Fibroblast of skin of scalp (primary cell): ENCODE measurements at regions not wholly inside any gene's neighbourhood (a gene's known extent, or its start where the extent isn't known, plus 50 kb on each side); places are given as distances from the start of the nearest gene placed in this dataset.

ENCODE experiments used
- DNase-seq: peaks from one replicate; pipeline ENCODE4 v3.0.0-alpha.2; 2013

GRCh38 chr14:40476005-40476404, 1043.8 kb upstream of the FBXO33 start:
- no peak for DNase-seq

- no peak for DNase-seq
Measured at GRCh38 chr14:40467969-40468368, 1035.7 kb upstream of the FBXO33 start.

DNA sequence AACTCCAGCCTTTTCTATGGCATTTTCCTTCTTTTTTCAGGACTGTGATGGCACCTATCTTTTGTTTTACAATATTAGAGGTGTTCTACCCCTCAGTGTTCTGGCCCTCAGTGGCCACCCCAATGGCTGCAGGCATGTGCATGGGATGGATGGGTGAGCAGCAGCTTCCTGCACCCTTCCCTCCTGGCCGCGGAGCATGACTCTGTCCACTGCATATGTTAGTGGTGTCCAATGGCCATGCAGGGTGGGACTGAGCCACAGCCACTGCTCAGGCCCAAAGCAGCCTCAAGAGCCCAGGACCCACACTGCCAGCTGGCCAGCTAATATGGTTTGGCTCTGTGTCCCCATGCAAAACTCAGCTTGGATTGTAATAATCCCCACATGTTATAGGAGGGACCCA, 1032.3 kb upstream of the FBXO33 start:
- DNase-seq = no peak

DNA sequence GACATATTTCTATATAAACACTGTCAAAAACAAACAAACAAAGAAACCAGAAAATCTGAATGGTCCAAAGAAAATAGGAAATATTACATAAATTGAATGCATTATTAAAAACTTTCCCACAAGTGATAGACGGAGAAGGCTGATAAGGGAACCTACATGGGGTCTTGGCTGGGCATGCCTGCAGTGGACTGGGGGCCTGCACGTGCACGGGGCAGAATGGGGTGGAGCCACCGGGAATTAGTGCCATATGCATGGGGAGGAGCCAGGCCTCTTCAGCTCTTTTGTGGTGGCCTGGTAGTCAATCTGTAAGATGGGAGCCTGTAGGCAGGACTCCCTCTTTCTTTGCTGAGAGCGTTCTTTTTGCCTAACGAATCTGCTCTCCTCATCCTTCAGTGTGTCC, 1031.7 kb upstream of the FBXO33 start:
- DNase-seq = no peak

- no peak for DNase-seq
Measured at GRCh38 chr14:40452674-40453073, 1020.4 kb upstream of the FBXO33 start.

DNA sequence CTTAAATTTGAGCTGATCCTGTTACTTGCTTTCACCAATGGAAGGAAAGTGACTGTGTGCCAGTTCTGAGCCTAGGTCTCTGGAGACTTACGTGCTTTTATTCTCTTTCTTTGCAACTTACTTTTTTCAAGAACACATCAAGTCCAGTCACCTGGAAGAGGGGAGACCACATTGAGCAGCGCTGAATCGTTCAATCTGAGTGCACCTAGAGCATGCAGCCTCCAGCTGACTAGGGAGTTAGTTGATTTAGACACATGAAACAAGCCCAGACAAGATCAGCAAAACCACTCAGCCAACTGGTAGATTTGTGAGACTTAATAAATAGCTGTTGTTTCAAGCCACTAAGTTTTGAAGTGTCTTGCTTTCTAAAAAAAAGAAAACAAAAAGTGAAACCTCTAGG, 1014.8 kb upstream of the FBXO33 start:
- no peak for DNase-seq

DNA sequence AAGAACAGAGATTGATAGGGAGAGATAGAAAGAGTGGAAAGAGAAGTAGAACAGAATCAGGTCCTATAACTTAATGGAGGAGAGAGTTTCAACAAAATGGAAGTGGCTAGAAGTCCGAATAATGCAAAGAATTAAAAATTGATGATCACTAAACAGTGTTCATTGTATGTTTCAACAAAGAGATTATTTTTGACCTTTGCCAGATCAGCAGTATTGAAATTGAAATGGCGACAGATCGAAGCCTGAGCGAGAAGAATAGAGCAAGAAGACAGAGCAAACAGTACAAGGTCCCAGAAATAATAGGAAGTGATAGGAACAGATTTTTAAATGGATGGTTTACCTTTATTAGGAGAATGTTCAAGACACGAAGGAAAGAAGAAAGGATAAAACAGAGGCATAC, 1012.8 kb upstream of the FBXO33 start:
- no peak for DNase-seq

GRCh38 chr14:40436551-40436950, 1004.3 kb upstream of the FBXO33 start:
- DNase-seq = no peak

DNA sequence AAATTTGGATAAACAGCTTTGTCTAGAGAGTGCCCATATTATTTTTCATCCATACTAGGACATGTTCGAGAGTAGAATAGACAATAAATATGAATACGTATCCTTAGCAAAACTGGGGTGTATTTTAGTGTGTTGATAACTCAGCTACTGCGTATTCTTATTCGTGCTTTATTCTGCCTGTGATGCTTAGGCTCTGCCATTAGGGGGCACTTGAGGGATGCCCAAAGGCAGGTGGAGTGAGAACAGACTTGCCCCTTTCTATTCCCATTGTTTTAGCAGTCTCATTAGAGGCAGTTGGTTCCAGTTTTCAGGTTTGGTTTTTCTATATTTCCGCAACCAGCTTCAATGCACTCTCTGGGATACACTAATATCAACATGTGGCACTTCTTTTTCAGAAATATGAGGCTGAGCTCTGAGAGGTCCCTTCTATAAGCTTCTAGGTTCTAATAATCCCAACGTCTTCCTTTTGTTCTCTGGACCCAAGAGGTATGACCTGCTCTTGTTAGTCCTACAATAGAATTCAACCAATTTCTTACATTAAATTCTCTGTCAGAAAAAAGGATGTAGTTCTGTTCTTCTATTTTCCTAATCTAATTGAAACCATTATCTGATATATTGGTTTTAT, 985.7 kb upstream of the FBXO33 start:
- peak; percentile 4 for DNase-seq

GRCh38 chr14:40416565-40416964, 984.3 kb upstream of the FBXO33 start:
- DNase-seq = no peak

- peak; percentile 1 for DNase-seq
Measured at GRCh38 chr14:40414386-40414785, 982.2 kb upstream of the FBXO33 start.

GRCh38 chr14:40413136-40413535, 980.9 kb upstream of the FBXO33 start:
- DNase-seq = peak; percentile 1

DNA sequence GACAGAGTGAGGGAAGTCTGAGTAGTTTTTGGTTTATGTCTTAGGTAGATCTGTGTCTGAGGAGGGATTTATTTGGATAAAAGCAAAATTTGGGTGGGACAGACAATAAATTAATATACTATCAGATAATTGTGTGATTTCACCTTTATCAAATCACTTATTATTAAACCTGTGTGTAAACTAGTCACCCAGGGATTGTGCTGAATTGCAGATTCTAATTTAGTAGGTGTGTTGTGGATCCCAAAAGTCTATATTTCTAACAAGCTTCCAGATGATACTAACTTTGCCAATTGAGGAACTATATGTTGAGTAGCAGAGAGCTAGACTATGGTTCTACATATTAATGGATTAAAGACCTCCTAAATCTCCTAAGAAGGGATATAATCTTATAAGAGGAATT, 978.5 kb upstream of the FBXO33 start:
- no peak for DNase-seq

GRCh38 chr14:40402957-40403356, 970.7 kb upstream of the FBXO33 start:
- no peak for DNase-seq

DNA sequence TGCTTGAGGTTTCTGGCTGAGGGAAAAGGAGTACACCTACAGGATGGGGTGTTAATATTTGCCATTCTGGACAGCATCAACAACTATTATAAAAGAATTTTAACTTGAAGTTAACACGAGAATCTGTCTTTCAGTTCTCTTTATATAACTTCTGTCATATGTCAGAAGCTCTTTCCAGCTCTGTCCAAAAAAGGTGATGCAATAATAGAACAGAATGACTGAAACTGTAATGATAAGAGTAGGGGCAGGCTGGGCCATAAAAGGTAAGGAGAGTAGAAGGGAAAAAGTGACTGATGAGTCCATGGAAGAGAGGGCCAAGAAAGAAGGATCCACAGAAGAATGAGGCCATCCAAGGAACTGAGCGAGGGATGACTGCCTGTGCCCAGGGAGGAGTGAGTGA, 966.7 kb upstream of the FBXO33 start:
- DNase-seq = no peak

GRCh38 chr14:40394634-40395340, 962.6 kb upstream of the FBXO33 start:
- no peak for DNase-seq

GRCh38 chr14:40393143-40393542, 960.9 kb upstream of the FBXO33 start:
- DNase-seq = no peak

DNA sequence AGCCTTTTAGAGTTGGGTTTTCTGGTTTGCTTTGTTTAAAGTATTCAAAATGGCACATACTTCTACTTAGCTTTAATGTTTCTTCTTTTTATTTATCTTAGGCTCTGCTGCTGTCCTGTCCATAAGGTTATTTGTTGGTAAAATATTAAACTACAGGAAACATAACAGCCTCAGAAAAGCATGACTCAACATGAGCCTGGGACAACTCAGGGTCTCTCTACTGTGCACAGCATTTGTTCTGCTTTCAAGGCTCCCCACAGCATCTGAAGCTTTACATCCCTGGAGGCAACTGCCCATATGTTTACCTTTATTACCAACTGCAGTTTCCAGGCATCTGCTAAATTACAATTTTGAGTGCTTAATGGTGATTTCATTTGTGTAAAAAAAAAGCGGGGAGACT, 954.2 kb upstream of the FBXO33 start:
- no peak for DNase-seq

DNA sequence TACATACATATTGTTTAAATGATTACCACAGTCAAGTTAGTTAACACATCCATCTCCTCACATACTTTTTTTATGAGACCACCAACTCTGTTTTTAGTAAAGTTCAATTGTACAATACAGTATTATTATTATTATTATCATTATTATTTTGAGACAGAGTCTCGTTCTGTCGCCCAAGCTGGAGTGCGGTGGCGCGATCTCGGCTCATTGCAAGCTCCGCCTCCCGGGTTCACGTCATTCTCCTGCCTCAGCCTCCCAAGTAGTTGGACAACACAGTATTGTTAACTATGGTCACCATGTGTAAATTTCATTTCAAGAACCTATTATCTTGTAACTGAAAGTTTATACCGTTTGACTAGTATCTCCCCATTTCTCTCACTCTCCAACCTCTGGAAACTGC, 942.0 kb upstream of the FBXO33 start:
- no peak for DNase-seq

DNA sequence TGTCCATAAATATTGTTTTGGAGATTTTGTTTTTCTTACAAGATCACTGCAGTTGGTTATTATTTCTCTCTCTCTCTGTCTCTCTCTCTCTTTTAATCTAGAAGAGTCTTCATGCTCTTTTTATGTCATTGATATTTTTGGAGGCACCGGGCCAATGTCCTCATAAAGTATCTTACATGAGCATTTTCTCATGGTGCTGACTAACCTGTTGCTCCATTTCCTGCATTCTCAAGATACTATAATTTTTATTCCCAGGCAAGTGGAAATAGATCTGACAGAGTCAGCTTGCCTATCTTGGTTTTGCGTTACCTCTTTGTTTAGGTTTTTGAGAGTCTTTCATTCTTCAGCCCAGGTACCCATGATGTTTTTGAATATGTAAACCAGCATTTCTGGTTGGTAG, 938.8 kb upstream of the FBXO33 start:
- no peak for DNase-seq

DNA sequence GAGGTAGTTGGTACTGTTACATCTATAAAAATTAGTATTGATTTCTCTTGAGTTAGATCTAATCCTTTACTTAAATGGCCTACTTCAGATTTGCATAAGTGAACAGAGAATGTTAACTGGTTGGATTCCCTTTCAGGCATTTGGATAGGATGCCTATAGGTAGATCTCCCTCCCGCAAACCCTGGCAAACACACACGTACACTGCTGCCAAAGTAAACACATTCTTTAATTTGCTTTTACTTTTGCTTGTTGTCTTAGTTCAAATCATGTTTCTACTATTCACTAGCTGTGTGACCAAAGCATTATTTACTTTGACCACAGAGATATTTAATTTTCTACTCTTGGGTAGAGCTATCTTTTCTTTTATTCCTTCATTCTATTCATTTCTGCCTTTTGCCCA, 936.1 kb upstream of the FBXO33 start:
- DNase-seq = no peak

GRCh38 chr14:40367717-40368116, 935.5 kb upstream of the FBXO33 start:
- no peak for DNase-seq

DNA sequence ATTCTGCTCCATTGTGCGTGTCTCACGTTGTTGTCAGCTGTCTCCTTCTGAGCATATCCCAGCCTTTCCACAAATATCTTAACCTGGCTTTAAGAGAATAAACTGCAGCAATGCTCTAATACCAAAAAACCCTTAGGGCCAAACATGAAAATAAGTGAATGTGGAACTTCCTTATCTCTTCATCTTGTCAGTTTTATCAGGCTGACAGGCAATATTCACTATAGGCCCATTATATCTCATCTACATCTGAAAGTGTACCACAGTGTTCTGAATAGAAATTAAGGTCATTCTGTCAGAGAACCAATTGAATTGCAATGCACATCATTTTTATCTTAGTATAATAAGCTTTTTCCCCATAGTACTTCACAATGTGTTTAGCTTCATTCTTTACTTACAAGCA, 933.1 kb upstream of the FBXO33 start:
- no peak for DNase-seq

GRCh38 chr14:40362856-40363255, 930.6 kb upstream of the FBXO33 start:
- DNase-seq = no peak

DNA sequence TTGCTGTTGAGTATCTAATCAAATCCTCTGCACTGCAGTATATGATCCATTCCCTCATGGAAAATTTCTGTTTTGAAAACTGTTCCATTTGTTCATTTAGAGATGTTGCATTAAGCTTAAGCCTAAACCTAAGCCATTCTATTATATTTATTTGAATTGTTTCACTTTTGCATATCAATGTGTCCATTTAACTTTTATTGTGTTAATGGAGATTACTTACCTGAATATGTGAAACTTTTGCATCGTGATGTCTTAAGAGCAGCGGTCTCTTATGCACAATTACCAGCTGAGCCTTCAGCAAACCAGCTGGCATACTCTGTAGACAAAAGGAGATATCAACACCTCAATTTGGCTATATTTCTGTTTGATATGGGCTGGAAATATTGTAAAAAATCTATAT, 922.5 kb upstream of the FBXO33 start:
- DNase-seq = no peak
